Left renal cortex interstitium (tissue), 4 donors: ENCODE measurements at regions not wholly inside any gene's neighbourhood (a gene's known extent, or its start where the extent isn't known, plus 50 kb on each side); places are given as distances from the start of the nearest gene placed in this dataset.

Source experiments
- DNase-seq, 4 donors: peaks; one replicate each; pipeline ENCODE4 v3.0.0-alpha.2; 2013; ENCODE audit warnings: low read depth in 4 of 4, low spot score in 2 of 4, missing footprints in 1 of 4

GRCh38 chr9:91120200-91120599 is 241.5 kb downstream of the AUH start:
- no peak for DNase-seq

GRCh38 chr9:91122755-91123154 is 239.0 kb downstream of the AUH start:
- no peak for DNase-seq

- DNase-seq, result no peak
Observed at GRCh38 chr9:91126761-91127445, 234.8 kb downstream of the AUH start.

GRCh38 chr9:91127653-91128052 is 234.1 kb downstream of the AUH start:
- no peak for DNase-seq

- DNase-seq, result no peak
Observed at GRCh38 chr9:91130796-91131318, 230.9 kb downstream of the AUH start.

GRCh38 chr9:91131433-91131839 is 230.3 kb downstream of the AUH start:
- DNase-seq, result no peak

GRCh38 chr9:91132576-91133073 is 229.1 kb downstream of the AUH start:
- no peak for DNase-seq

GRCh38 chr9:91134608-91135007 is 227.1 kb downstream of the AUH start:
- no peak for DNase-seq

GRCh38 chr9:91137391-91137790 is 224.3 kb downstream of the AUH start:
- DNase-seq, result no peak

GRCh38 chr9:91138760-91139159 is 223.0 kb downstream of the AUH start:
- no peak for DNase-seq

- no peak for DNase-seq
Observed at GRCh38 chr9:91141407-91141965, 220.2 kb downstream of the AUH start.

- no peak for DNase-seq
Observed at GRCh38 chr9:91143162-91143561, 218.6 kb downstream of the AUH start.

GRCh38 chr9:91143642-91144041 is 218.1 kb downstream of the AUH start:
- no peak for DNase-seq

GRCh38 chr9:91144769-91145168 is 216.9 kb downstream of the AUH start:
- DNase-seq, result no peak

- no peak for DNase-seq
Observed at GRCh38 chr9:91145496-91145895, 216.2 kb downstream of the AUH start.

- no peak for DNase-seq
Observed at GRCh38 chr9:91146391-91147019, 215.2 kb downstream of the AUH start.

- DNase-seq, result no peak
Observed at GRCh38 chr9:91147079-91147708, 214.5 kb downstream of the AUH start.

- no peak for DNase-seq
Observed at GRCh38 chr9:91148306-91148705, 213.4 kb downstream of the AUH start.

- DNase-seq, result no peak
Observed at GRCh38 chr9:91150273-91150997, 211.3 kb downstream of the AUH start.

GRCh38 chr9:91150998-91151717 is 210.6 kb downstream of the AUH start:
- no peak for DNase-seq
